ENCODE measurements at regions not wholly inside any gene's neighbourhood (a gene's known extent, or its start where the extent isn't known, plus 50 kb on each side); places are given as distances from the start of the nearest gene placed in this dataset.
A peak's percentile ranks its signal among the peaks of the same experiment; 100 is the strongest.

DNA sequence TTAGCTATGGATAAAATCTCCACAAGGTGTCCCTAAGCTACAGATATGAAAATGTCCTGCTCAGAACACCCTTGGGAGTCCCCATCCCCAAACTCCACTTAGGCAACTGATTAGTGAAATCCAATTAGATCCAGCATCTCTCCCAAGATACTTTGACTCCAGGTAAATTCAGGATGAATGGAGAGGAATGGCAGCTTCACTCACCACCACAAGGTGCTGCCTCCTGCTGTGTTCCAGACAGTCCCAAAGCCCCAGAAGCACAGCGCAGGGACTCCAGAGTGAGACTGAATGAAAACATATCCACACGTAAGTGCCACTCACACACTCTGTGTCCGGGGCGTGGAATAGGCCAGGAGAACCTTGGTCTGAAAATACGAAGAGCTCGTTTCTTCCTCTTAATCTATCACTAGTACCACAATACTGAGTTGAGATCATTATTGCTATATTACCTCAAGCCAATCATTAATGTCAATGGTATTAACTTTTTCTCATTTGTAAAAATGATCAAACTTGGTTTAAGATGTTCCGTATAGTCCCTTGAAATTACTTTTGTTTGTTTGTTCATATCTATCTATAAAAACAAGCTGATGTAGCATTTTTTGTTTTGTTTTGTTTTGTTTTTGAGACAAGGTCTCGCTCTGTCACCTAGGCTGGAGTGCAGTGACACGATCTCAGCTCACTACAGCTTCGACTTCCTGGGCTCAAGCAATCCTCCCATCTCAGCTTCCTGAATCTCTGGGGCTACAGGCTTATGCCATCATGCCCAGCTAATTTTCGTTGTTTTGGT, 70.0 kb upstream of the BICD1 start:
- peaks cover 1% of the 10 kb centered on the region for H3K9me3 ChIP-seq (ENCODE audit: insufficient read depth, low read depth, low read length)
- H3K14ac ChIP-seq (ENCODE audit: low read length), result peak overlapping the region; percentile 26
- H3K36me3 ChIP-seq (ENCODE audit: control insufficient read depth in 1 of 2, insufficient read depth in 2 of 2, low read length in 2 of 2), result no peaks in the 10 kb centered on the region
- DNase-seq, result no peak
- no peak overlapping the region for H4K12ac ChIP-seq (ENCODE audit: low read depth, low read length)
- H4K91ac ChIP-seq (ENCODE audit: low read depth, low read length), result peak overlapping the region; percentile 38
- H3K18ac ChIP-seq (ENCODE audit: low read length), result peak overlapping the region; percentile 80
- H3K4me1 ChIP-seq (ENCODE audit: control insufficient read depth in 1 of 2, insufficient read depth in 2 of 2, low read length in 2 of 2), result peaks cover 14 to 15% of the 10 kb centered on the region in 2 experiments
- peaks cover 9% of the 10 kb centered on the region for H3K79me1 ChIP-seq (ENCODE audit: low read length)
- H3K9ac ChIP-seq (ENCODE audit: low read length), result no peak overlapping the region
- peak overlapping the region; percentile 87 for H2BK12ac ChIP-seq (ENCODE audit: low read length)
- no peak overlapping the region for H2AFZ ChIP-seq (ENCODE audit: insufficient read depth, low read length, poor library complexity)
- H2BK120ac ChIP-seq (ENCODE audit: insufficient read depth, low read length, poor library complexity), result no peak overlapping the region
- H3K27me3 ChIP-seq (ENCODE audit: insufficient read depth, low read length), result no peaks in the 10 kb centered on the region
- no peak overlapping the region for H4K8ac ChIP-seq (ENCODE audit: low read depth, low read length)
- no peak overlapping the region for H3K4me3 ChIP-seq (ENCODE audit: low read depth, low read length)
- no peak overlapping the region for H2AK5ac ChIP-seq (ENCODE audit: low read length)
- no CpG with 5 or more reads among the region's 11 CpGs for WGBS (ENCODE audit: extremely low coverage, insufficient coverage, insufficient read length)
- no peak overlapping the region for H2BK5ac ChIP-seq (ENCODE audit: low read depth, low read length, poor library complexity)
- H3K23ac ChIP-seq (ENCODE audit: low read length), result no peak overlapping the region
- H3K79me2 ChIP-seq (ENCODE audit: control insufficient read depth, insufficient read depth, low read length, poor library complexity), result no peaks in the 10 kb centered on the region
- H3K4me2 ChIP-seq (ENCODE audit: low read length), result no peak overlapping the region
- H3K27ac ChIP-seq (ENCODE audit: low read depth, low read length), result no peak overlapping the region
- no peak overlapping the region for H3K4ac ChIP-seq (ENCODE audit: low read depth, low read length)

DNA sequence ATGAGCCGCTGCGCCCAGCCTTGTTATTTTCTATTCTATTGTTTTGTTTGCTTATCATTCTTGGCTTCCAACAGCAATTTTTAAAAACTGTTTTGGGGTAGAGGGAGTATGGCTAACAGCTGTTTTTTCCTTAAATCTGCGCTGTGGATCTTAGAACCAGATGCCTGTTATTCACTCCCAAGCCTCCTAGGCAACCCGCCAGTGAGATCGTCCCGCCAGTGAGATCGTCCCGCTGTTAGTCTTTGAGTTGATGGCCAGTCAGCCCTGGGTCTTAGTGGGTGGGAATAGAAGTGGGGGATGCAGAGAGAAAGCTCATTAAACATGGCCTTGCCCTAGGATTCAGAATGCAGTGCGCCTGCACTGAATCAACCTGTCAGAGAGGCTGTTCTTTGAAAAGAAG, 67.3 kb upstream of the BICD1 start:
- peak overlapping the region; percentile 26 for H3K4me2 ChIP-seq (ENCODE audit: low read length)
- no peak for DNase-seq
- H4K91ac ChIP-seq (ENCODE audit: low read depth, low read length), result no peak overlapping the region
- H3K4ac ChIP-seq (ENCODE audit: low read depth, low read length), result no peak overlapping the region
- no peak overlapping the region for H4K12ac ChIP-seq (ENCODE audit: low read depth, low read length)
- H3K27ac ChIP-seq (ENCODE audit: low read depth, low read length), result peak overlapping the region; percentile 41
- peaks cover 9% of the 10 kb centered on the region for H3K9me3 ChIP-seq (ENCODE audit: insufficient read depth, low read depth, low read length)
- H2BK12ac ChIP-seq (ENCODE audit: low read length), result peak overlapping the region; percentile 89
- H3K23ac ChIP-seq (ENCODE audit: low read length), result no peak overlapping the region
- H3K4me3 ChIP-seq (ENCODE audit: low read depth, low read length), result no peak overlapping the region
- peaks cover 8% of the 10 kb centered on the region for H3K79me1 ChIP-seq (ENCODE audit: low read length)
- no peak overlapping the region for H3K14ac ChIP-seq (ENCODE audit: low read length)
- no CpG with 5 or more reads among the region's 9 CpGs for WGBS (ENCODE audit: extremely low coverage, insufficient coverage, insufficient read length)
- no peak overlapping the region for H2BK120ac ChIP-seq (ENCODE audit: insufficient read depth, low read length, poor library complexity)
- no peak overlapping the region for H3K9ac ChIP-seq (ENCODE audit: low read length)
- H3K36me3 ChIP-seq (ENCODE audit: control insufficient read depth in 1 of 2, insufficient read depth in 2 of 2, low read length in 2 of 2), result no peaks in the 10 kb centered on the region
- H2AK5ac ChIP-seq (ENCODE audit: low read length), result no peak overlapping the region
- no peak overlapping the region for H2BK5ac ChIP-seq (ENCODE audit: low read depth, low read length, poor library complexity)
- no peak overlapping the region for H3K18ac ChIP-seq (ENCODE audit: low read length)
- no peaks in the 10 kb centered on the region for H3K79me2 ChIP-seq (ENCODE audit: control insufficient read depth, insufficient read depth, low read length, poor library complexity)
- H3K27me3 ChIP-seq (ENCODE audit: insufficient read depth, low read length), result no peaks in the 10 kb centered on the region
- peaks cover 5 to 8% of the 10 kb centered on the region in 2 experiments for H3K4me1 ChIP-seq (ENCODE audit: control insufficient read depth in 1 of 2, insufficient read depth in 2 of 2, low read length in 2 of 2)
- H4K8ac ChIP-seq (ENCODE audit: low read depth, low read length), result no peak overlapping the region
- no peak overlapping the region for H2AFZ ChIP-seq (ENCODE audit: insufficient read depth, low read length, poor library complexity)

- no peak overlapping the region for H2AFZ ChIP-seq (ENCODE audit: insufficient read depth, low read length, poor library complexity)
- H3K18ac ChIP-seq (ENCODE audit: low read length), result no peak overlapping the region
- no peak overlapping the region for H3K4me2 ChIP-seq (ENCODE audit: low read length)
- H3K9ac ChIP-seq (ENCODE audit: low read length), result no peak overlapping the region
- peak overlapping the region; percentile 86 for H2BK5ac ChIP-seq (ENCODE audit: low read depth, low read length, poor library complexity)
- H3K27me3 ChIP-seq (ENCODE audit: insufficient read depth, low read length), result no peaks in the 10 kb centered on the region
- no peaks in the 10 kb centered on the region for H3K36me3 ChIP-seq (ENCODE audit: control insufficient read depth in 1 of 2, insufficient read depth in 2 of 2, low read length in 2 of 2)
- no peak for DNase-seq
- H3K23ac ChIP-seq (ENCODE audit: low read length), result no peak overlapping the region
- no peak overlapping the region for H3K4me3 ChIP-seq (ENCODE audit: low read depth, low read length)
- peak overlapping the region; percentile 42 for H2AK5ac ChIP-seq (ENCODE audit: low read length)
- WGBS (ENCODE audit: extremely low coverage, insufficient coverage, insufficient read length), result no CpG with 5 or more reads among the region's 6 CpGs
- peaks cover 5 to 8% of the 10 kb centered on the region in 2 experiments for H3K4me1 ChIP-seq (ENCODE audit: control insufficient read depth in 1 of 2, insufficient read depth in 2 of 2, low read length in 2 of 2)
- H3K27ac ChIP-seq (ENCODE audit: low read depth, low read length), result peak overlapping the region; percentile 51
- no peaks in the 10 kb centered on the region for H3K79me2 ChIP-seq (ENCODE audit: control insufficient read depth, insufficient read depth, low read length, poor library complexity)
- no peak overlapping the region for H3K4ac ChIP-seq (ENCODE audit: low read depth, low read length)
- peak overlapping the region; percentile 94 for H2BK120ac ChIP-seq (ENCODE audit: insufficient read depth, low read length, poor library complexity)
- H3K14ac ChIP-seq (ENCODE audit: low read length), result no peak overlapping the region
- H3K9me3 ChIP-seq (ENCODE audit: insufficient read depth, low read depth, low read length), result peaks cover 9% of the 10 kb centered on the region
- peak overlapping the region; percentile 81 for H2BK12ac ChIP-seq (ENCODE audit: low read length)
- no peak overlapping the region for H4K12ac ChIP-seq (ENCODE audit: low read depth, low read length)
- H4K8ac ChIP-seq (ENCODE audit: low read depth, low read length), result peak overlapping the region; percentile 52
- no peak overlapping the region for H4K91ac ChIP-seq (ENCODE audit: low read depth, low read length)
- peaks cover 8% of the 10 kb centered on the region for H3K79me1 ChIP-seq (ENCODE audit: low read length)
These were observed 66.6 kb upstream of the BICD1 start for GRCh38 chr12:32039917-32040575.

- Histone ChIP-seq H4K12ac (ENCODE audit: low read depth, low read length) (no peak overlapping the region), H3K18ac (ENCODE audit: low read length) (no peak overlapping the region), H3K14ac (ENCODE audit: low read length) (no peak overlapping the region), H3K4me2 (ENCODE audit: low read length) (no peak overlapping the region), H3K23ac (ENCODE audit: low read length) (no peak overlapping the region), H2AFZ (ENCODE audit: insufficient read depth, low read length, poor library complexity) (no peak overlapping the region), H2BK5ac (ENCODE audit: low read depth, low read length, poor library complexity) (no peak overlapping the region), H3K9me3 (ENCODE audit: insufficient read depth, low read depth, low read length) (peaks cover 9% of the 10 kb centered on the region), H3K9ac (ENCODE audit: low read length) (no peak overlapping the region), H2AK5ac (ENCODE audit: low read length) (no peak overlapping the region), H2BK120ac (ENCODE audit: insufficient read depth, low read length, poor library complexity) (no peak overlapping the region), H3K79me2 (ENCODE audit: control insufficient read depth, insufficient read depth, low read length, poor library complexity) (no peaks in the 10 kb centered on the region), H4K8ac (ENCODE audit: low read depth, low read length) (no peak overlapping the region), H3K4me3 (ENCODE audit: low read depth, low read length) (no peak overlapping the region), H3K4ac (ENCODE audit: low read depth, low read length) (no peak overlapping the region), H3K27ac (ENCODE audit: low read depth, low read length) (peak overlapping the region; percentile 11), H4K91ac (ENCODE audit: low read depth, low read length) (no peak overlapping the region), H2BK12ac (ENCODE audit: low read length) (no peak overlapping the region), H3K27me3 (ENCODE audit: insufficient read depth, low read length) (no peaks in the 10 kb centered on the region), H3K36me3 (ENCODE audit: control insufficient read depth in 1 of 2, insufficient read depth in 2 of 2, low read length in 2 of 2) (peaks cover 0 to 1% of the 10 kb centered on the region in 2 experiments), H3K4me1 (ENCODE audit: control insufficient read depth in 1 of 2, insufficient read depth in 2 of 2, low read length in 2 of 2) (peaks cover 5 to 7% of the 10 kb centered on the region in 2 experiments), H3K79me1 (ENCODE audit: low read length) (peaks cover 5% of the 10 kb centered on the region)
- no peak for DNase-seq
- WGBS (ENCODE audit: extremely low coverage, insufficient coverage, insufficient read length), result no CpG with 5 or more reads among the region's 9 CpGs
These were observed 62.6 kb upstream of the BICD1 start for GRCh38 chr12:32043928-32044549.

Measured in trophoblast cell (in vitro differentiated cells and primary cell).